Esophagus mucosa (tissue), 1 donor: ENCODE measurements at regions not wholly inside any gene's neighbourhood (a gene's known extent, or its start where the extent isn't known, plus 50 kb on each side); places are given as distances from the start of the nearest gene placed in this dataset.
"Not testable (repeated sequence)": the region's sequence is repeated elsewhere in the genome, so short reads cannot be mapped to it uniquely, and the experiment has no call there.

Experiments
- ATAC-seq: fragments of 200-7000 bp; cut with Tn5 transposase; one replicate; pipeline ENCODE4 v1.9.1; 2020
- donor health status: DM: yes; HTN: yes; CAD: no.

DNA sequence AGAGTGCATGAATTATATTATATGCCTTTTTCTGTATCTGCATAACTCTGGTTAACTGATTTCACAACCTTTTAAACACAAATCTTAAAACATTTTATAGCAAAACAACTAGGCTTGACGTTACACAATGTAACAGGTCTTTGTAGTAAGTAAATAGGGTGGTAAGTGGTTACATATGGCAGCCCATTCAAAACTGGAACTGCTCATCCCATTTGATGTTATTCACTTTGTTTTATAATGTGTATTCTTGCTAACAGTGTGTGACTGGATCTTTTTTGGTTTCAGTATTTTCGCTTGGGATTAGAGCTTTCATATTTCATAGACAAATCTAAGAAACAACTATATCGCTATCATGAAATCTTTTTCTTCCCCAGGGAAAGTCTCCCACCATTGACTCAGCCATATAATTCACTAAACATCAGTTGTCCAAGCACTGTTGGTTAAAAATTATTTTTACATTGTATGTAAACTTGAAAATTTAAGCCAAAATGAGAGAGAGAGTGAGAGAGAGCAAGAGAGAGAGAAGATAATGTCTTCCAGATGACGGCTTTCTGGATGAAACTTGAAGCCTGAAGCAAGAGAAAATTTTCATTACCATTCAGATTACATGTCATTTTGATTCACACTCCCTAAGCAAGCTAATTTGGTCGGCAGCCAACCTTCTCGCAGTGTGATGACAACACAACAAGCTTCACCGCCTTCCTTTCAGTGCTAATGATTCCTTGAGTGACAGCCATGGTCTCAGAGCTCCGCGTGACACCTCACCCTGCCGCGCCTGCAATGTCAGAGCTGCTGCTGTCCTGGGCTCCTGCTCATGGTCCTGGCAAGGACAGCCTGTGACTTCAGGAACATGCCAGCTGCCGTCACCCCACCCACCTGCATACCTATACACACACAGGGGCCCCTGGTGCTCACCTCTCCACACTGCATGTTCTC lies 946.9 kb upstream of the SOX11 start:
- ATAC-seq: no peak

DNA sequence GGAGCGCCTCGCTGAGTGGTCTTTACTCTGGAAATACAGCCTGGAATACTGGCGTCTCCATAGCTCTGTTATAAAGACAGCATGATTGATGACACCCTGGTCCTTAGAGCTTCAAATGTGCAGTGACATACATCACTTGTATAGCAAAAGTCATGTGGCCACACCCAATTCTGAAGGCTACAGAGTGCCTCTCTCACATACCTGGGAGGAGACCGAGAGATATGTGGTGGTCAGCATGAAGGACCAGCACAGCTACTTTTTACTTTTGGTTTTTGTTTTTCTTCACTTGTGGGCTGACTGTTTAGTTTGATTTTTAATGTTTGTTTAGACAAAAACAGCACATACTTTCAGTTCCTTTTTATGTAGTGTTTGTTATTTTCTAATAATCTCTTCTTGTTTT lies 938.5 kb upstream of the SOX11 start:
- ATAC-seq: no peak

DNA sequence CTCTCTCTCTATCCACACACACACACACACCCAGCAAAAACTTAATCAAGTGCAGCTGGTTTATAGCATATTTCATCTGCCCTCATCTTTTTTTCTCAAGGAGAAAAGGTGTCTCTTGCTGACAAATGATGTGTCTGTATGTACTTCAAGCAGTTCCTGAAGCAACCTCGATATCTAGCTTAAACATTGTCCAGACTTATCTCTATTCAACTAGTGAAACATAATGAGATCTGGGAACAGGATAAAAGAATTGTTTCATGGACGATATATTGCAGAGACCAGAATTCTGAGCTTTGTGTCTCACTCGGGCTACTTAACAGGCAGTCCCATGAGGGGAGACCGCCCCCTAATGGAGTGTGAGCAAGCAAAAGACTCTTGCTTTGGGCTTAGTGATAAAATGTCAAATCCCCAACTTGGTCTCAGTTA lies 929.2 kb upstream of the SOX11 start:
- no peak for ATAC-seq

DNA sequence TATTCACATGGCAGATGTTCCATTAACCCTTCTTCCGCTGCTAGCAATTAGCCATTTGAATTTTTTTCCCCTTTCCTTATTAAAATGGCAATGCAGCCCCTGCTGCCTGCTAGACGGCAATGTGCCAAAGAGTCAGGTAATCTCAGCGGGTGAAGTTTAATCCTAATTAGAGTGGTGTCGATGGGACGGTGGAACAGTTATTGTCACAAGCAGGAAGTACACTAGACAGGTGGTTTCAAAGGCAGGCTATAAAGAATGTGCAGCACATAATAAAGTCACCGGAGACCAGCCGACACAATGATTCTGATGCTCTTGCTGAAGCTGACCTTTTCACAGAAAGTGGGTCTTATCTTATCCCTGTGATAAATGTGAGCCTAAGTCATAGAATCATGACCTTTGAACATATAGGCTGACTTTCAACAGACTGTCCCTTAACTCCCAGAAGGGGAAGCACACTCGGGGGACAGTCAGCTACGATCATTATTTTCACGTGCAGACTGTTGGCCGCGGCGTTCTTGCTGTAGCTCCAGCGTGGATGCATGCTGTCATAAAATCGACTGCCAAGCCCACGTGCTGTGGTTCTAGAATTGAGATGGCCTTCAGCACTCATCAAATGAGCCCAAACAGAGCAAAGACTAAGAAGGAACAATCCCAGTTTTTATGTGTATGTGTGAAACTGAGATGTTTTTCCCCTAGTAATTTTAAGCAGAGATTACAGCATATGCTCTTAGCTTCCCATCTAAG lies 926.2 kb upstream of the SOX11 start:
- no peak for ATAC-seq

DNA sequence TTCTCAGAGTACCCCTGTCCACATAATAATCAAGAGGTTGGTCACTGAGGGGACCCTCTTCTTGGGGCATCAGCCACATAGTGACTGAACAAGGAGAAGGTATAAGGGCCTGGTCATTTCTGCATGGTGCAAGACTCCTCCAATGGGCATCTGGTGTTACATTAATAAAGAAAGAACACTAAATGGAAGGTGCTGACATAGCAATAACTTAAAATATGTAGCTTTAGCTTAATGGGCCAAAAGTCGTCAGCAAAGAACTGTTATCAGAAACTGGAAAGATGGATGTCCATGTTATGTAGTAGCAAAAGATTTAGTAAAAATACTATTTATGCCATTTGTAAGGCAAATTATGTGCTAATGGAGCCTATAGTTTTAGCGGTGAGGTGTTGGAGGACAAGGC lies 916.5 kb upstream of the SOX11 start:
- ATAC-seq: no peak

DNA sequence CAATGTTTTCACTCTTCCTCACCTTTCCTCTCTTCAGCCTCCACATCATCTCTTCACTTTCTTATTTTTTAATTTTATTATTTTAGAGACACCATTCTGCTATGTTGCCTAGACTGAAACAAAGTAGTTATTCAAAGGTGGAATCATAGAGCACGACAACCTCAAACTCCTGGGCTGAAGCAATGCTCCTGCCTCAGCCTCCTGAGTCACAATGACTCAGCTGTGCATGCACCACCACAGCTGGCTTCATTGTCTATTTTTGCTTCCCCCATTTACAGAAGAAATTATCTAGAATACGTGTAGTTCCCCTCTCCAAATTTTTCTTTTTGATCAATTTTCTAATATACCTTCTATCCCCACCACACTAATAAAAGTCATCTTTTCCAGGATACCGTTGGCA lies 911.5 kb upstream of the SOX11 start:
- ATAC-seq: no peak

DNA sequence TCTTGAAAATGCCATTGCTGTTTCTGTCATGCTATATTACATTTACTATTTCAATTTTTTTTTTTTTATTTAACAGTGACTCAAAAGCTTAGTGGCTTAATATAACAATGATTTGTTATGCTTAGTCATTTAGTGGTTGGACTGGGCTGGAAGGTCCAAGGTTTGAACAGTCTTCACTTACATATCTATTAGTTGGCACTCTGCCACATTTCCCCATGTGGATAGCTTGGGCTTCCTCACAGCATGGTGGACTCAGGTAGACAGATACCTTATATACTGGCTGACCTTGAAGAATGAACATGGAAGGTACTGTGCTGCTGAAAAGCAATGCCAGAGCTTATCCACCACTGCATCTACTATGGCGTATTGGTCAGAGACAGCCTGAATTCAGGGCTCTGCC lies 909.5 kb upstream of the SOX11 start:
- no peak for ATAC-seq

DNA sequence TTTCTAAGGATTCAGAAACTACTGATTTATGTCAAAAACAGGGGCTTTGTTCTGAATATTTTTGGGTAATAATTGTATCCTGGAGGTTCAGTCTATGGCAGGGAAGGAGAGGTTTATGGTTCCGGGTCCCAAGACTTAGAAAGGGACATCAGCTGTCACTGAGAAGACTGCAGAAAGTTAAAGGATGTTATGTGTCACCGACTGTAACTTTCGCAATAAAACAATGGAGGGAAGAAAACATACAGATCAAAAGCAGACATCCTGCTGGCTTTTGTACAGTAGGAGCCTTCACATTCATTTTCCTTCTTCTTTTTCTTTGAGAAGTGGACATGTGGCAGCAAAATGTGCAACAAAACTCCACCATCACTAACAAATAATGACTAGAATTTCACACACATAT lies 900.7 kb upstream of the SOX11 start:
- ATAC-seq: no peak

DNA sequence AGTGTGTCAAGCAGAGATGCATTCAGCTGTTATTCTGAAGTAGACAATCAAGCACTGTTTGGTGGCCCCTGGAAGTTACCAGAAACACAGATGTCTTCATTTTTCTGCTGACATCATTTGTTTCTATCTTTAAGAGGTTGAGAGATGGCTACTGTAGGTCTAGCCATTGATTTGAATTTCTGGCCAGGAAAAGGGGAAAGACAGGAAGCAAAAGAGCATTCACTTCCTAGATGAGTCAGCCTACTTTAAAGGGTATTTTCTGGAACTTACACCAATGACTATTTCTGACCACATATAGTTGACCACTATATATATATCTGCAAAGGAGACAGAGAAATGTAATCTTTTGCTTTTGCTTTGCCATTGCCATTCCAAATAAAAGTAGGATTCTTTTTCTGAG lies 900.1 kb upstream of the SOX11 start:
- no peak for ATAC-seq

DNA sequence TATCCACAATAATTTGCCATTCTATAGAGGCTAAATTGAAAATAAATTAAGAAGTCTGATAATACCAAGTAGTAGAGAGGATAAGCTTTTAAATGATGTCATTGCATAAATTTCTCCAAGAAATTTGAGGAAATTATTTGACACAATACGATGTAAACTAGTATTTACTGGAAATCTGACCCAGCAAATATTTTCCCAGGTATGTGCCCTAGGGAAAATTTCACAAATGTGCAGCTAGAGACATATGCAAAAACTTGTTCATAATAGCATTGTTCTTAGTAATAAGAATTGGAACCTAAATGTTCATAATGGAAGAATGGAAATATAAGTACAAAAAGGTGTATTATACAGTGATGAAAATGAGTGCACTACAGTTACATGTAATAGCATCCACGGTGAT lies 888.8 kb upstream of the SOX11 start:
- ATAC-seq: no peak

DNA sequence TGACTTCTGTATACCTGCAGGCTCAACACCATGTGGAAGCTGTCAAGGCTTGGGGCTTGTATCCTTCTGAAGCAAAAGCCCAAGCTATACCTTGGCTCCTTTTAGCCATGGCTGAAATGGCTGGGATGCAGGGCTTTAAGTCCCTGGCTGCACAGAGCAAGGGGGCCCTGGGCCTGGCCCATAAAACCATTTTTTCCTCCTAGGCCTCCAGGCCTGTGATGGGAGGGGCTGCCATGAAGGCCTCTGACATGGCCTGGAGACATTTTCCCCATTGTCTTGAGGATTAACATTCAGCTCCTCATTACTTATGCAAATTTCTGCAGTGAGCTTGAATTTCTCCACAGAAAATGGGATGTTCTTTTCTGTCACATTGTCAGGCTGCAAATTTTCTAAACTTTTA lies 878.0 kb upstream of the SOX11 start:
- not testable (repeated sequence) for ATAC-seq

DNA sequence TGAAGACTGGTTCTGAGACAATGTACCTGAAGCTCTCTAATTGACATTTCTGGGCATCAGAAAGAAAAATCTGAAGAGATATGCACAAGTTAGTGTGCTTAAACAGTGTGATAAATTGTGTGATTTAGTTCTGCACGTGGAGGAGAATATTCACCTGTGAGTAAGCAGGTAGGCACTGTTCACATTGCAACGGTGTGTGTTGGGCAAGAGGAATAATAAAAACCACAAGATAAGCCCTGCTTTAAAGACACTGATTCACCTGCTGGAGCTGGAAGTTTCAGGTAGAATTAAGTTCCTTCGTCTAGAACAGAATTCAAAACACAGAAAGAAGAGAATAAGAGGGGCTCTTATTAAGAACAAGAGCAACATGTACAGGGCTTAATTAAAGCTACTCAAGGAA lies 864.3 kb upstream of the SOX11 start:
- no peak for ATAC-seq

DNA sequence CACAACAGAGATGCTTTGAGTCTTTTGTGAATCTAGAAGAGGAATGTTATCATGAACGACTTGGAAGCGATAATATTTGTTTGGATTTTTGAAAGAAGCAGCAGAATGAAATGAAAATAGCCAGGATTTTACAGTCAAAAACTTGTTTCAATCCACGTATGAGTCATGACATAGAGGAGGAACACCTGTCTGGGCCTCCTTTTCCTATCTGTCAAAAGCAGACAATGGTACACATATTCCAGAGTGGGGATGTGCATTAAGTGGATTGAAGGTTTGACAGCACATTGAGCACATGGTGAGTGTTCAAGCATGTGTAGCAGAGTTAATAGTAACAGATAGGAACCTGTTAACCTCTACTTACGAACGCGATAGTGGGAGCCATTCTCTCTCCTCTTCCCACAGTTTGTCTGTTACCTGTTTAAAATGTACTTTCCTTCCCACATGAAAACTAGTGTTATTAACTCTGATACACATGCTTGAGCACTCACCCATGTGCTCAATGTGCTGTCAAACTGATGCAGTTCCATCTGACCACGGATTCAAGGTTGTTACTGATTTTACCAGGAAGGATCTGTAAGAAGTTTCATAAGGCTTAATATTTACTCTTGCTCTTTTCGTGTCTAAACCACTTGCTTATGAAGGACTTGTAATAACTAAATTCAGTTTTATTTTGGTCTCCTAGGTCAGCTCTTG lies 863.4 kb upstream of the SOX11 start:
- no peak for ATAC-seq

DNA sequence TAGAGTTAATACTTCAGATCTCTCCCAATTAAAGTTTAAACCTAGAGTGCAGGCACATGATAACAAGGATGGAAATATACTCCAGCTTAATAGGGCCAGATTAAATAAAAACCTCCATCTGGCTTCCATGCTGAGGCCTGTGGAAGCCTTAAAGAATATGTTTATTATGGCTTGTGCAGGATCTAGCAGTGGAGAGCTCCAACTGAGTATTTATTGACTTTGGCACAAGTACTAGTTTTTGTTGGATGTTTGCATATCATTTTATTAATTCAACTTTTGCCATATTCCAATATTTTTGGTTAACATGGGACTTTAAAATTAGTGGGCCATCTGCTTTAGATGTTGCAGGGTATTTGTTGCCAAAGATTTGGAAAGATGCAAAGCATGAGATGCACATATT lies 860.4 kb upstream of the SOX11 start:
- no peak for ATAC-seq

DNA sequence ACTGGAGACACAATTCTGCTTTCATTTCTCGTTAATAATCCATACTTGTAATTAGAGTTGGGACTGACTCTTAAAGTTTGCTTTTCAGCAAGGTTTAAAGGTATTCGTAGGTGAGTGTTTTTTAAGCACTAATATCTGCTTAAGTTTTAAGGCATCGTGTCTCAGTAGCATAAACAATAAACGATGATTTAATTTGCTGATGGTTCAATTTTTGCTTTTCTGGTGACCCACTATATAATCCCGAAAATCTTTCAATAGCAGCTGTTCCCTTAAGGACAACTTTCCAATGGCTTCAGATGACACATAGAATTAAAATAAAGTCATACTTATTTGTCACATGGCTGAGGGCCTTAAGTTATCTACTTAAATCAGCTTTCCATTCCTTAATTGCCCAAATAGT lies 859.5 kb upstream of the SOX11 start:
- no peak for ATAC-seq

DNA sequence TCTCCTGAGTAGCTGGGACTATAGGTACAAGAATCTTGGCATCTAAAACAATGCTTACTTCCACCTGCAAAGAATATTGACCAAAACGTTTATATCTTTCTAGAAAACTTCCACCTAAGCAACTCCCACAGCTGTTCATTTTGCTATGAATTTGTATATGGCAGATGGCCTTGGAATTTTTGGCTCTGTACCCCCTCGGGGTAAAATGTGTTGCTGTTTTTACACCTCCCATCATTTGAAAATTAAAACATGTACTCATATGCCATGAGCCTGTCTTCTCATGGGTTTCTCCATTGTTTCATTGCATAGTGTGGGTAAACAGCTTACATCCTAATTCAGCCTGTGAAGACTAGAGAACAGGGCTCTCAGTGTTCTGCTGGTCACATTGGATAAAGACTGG lies 853.6 kb upstream of the SOX11 start:
- no peak for ATAC-seq

DNA sequence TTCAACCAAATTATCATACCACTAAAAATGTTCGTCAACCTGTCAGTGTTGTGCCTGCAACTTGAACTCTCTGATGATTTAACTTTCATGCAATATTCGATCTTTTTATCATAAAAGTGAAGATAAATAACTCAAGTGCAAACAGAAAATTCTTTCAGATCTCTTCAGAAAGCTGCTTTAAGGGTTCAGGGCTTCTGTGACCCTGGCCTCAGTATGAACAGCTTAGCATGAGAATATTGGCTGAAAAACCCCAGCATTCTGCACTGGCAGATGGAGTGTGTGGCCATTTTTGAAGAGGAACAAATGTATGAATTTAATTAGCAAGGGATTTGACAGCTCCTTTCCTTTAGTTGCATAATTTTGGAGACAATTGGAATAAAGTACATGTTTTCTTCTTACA lies 851.4 kb upstream of the SOX11 start:
- no peak for ATAC-seq

DNA sequence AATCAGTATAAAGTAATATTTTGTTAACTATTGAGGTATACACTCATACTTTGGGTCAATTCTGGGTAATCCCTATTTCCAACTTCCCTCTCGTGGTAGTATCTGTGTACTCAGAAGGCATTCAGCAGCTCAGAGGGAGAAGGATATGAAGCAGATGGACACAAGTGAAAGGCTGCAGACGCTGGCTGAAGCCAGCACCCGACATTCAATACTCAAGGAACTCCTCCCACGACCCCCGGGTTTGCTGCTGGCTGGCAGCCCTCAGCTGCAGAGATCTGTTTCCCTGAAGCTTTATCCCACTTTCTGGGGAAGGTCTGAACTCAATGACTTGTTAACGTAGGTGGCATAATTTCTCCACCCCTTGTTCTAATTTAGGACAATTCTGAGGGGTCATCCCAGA lies 847.3 kb upstream of the SOX11 start:
- ATAC-seq: no peak

DNA sequence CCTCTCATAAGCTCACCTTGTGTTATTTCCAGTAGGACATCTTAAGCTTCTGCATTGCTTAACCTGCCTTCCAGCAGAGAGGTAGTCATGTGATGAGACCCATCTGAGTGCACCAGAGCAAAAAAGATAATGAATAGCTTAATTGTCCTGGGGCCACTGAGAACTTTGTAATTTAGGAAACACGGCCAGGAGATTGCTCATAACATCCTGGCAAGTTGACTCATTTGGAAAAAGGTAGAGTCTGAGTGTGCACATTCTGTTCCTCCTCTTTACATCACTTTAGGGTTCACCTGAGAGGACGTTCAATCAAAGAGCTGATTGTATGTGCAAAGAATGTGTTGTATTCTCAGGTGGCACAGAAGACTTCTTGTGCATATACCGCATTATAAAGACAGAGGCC lies 830.2 kb upstream of the SOX11 start:
- ATAC-seq: no peak

DNA sequence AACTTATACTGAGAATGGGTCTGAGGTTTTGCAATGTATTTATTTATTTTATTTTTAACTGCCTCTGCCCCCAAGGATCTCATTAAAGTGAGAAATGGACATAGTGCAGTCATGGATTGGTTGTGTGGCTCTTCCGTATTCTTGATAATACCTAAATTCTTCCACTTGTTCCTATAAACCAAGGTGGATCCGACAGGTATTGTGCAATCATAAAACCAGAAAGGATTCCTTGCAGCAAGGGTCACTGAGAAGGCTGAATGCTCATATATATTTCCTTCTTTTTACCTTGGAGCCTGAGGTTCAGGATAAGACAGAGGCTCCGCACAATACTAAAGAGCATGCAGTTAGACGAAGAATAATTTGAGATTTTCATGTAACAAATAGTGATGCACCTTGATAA lies 826.0 kb upstream of the SOX11 start:
- ATAC-seq: no peak

DNA sequence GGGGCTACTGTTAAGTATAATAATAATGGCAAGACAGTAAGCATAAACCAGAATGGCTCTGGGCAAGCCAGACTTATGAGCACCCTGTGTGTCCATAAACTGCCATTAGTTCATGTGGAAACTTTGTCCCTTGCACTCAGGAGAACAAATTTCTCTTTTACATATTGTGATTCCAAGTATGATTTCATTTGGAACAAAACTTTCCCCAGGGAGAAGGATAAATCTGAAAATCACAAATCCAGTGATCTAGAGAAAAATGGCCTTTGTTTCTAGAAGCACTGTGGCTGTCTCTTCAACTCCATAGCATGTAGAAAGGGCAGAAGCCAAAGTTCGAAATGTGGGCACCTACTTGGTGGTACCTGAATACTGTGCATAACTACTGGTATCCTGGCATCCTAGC lies 823.7 kb upstream of the SOX11 start:
- ATAC-seq: no peak

DNA sequence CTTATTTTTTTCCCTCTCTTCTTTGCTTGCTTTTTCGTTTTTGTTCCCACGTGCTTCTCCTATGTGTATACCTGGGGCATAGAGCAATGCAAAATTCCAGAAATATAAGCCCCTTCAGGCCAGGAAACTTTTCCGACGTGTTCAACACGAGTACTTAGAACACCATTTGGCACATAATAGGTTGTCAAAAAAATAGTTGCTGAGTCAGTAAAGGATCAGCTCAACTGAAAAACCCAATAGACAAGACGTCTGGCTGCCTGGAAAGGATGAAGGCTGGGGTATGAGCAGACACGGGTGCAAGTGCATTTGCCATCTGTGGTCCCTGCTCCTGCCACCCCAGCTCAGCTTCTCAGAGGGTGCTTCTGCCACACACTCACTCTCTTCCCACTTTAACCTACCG lies 823.0 kb upstream of the SOX11 start:
- no peak for ATAC-seq

DNA sequence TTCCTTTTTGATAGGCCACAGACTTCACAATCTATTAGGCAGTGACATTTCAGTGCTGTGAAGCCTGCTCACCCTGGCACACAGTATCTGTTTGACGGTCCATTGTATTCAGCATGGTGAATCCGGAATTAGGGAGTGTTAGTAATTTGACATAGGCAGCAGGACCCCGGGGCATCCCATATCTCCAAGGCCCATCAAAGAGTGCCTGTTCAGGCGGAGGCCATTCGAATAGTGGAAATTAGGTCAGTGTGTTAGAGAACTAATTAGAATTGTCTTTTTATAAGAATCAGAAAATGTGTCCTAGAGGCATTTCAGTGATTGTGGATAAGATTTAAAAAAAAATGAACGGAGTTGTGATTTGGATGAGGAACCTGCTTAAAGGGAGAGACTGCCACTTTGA lies 818.8 kb upstream of the SOX11 start:
- ATAC-seq: no peak
